ENCODE measurements at regions not wholly inside any gene's neighbourhood (a gene's known extent, or its start where the extent isn't known, plus 50 kb on each side); places are given as distances from the start of the nearest gene placed in this dataset.

DNA sequence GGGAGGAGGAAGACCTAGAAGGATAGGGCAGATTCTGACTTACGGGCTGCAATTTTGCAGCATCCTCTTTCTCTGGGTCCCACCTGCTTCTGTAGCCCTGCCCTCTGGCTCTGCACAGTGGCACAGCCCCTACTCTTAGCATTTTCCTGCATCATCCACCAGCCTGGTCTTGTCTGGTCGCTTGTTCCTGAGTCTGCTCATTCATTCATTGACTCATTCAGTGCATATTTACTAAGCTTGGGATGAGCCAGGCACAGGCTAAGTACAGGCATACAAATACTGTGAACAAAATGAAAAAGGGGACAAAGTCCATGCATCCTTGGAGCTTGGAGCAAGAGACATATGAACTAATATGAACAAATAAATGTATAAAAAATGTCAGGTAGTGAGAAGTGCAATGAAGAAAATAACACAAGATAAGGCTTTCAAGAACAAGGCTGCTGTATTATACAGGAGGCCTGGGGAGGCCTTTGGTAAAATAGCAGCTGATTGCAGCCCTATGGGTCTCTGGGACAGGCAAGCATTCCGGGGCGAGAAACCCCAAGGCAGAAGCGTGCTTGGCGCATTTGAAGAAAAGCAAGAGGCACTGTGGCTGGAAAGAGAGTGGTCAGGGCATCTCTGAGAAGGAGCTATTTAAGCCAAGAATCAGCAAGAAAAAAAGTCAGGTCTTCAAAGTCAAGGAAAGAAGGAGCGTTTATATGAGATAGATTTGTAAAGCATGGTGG is 108.0 kb upstream of the ALX4 start:
- BruUV-seq (replicated peaks): no TSS peak

GRCh38 chr11:44418456-44418830 is 108.5 kb upstream of the ALX4 start:
- no peak overlapping the region for H3K27ac Mint-ChIP-seq (ENCODE audit: unreplicated experiment)

More for the DNA sequence above, 108.0 kb upstream of the ALX4 start:
- CTCF ChIA-PET: no interaction called here
- intact Hi-C loops (cut with micrococcal nuclease; ENCODE audit: unreplicated experiment): no loop called here
- Mint-ChIP-seq H3K9me3 (ENCODE audit: low read depth, unreplicated experiment) (no peaks in the 10 kb centered on the region), H3K36me3 (ENCODE audit: insufficient read depth, unreplicated experiment) (no peaks in the 10 kb centered on the region), H3K27me3 (ENCODE audit: unreplicated experiment) (peaks cover 80% of the 10 kb centered on the region), H3K4me3 (ENCODE audit: low read depth, unreplicated experiment) (no peak overlapping the region), H3K27ac (ENCODE audit: unreplicated experiment) (no peak overlapping the region), H3K4me1 (ENCODE audit: low read depth, unreplicated experiment) (no peaks in the 10 kb centered on the region)
- no peak for DNase-seq
- TF ChIP-seq CTCF (IDR thresholded peaks at IDR 0.05; ENCODE audit: unreplicated experiment): no peak

GRCh38 chr11:44421090-44421675 is 111.2 kb upstream of the ALX4 start:
- Mint-ChIP-seq H3K9me3 (ENCODE audit: low read depth, unreplicated experiment) (no peaks in the 10 kb centered on the region), H3K27me3 (ENCODE audit: unreplicated experiment) (peaks cover 93% of the 10 kb centered on the region), H3K4me1 (ENCODE audit: low read depth, unreplicated experiment) (no peaks in the 10 kb centered on the region), H3K36me3 (ENCODE audit: insufficient read depth, unreplicated experiment) (no peaks in the 10 kb centered on the region), H3K27ac (ENCODE audit: unreplicated experiment) (no peak overlapping the region), H3K4me3 (ENCODE audit: low read depth, unreplicated experiment) (no peak overlapping the region)
- DNase-seq: no peak
- no peak for TF ChIP-seq CTCF (IDR thresholded peaks at IDR 0.05; ENCODE audit: unreplicated experiment)
- BruUV-seq (replicated peaks): no TSS peak
- intact Hi-C loops (cut with micrococcal nuclease; ENCODE audit: unreplicated experiment): no loop called here
- CTCF ChIA-PET: interaction anchor here (0.5 kb wide), 1 partner anchor 880 kb away, joined by 4 read pairs; no protein-coding TSS in a partner anchor

More at GRCh38 chr11:44418456-44418830, 108.5 kb upstream of the ALX4 start:
- TF ChIP-seq CTCF (IDR thresholded peaks at IDR 0.05; ENCODE audit: unreplicated experiment): no peak
- no peak for DNase-seq
- Mint-ChIP-seq H3K36me3 (ENCODE audit: insufficient read depth, unreplicated experiment) (no peaks in the 10 kb centered on the region), H3K9me3 (ENCODE audit: low read depth, unreplicated experiment) (no peaks in the 10 kb centered on the region), H3K27me3 (ENCODE audit: unreplicated experiment) (peaks cover 85% of the 10 kb centered on the region), H3K4me3 (ENCODE audit: low read depth, unreplicated experiment) (no peak overlapping the region), H3K4me1 (ENCODE audit: low read depth, unreplicated experiment) (no peaks in the 10 kb centered on the region)
- intact Hi-C loops (cut with micrococcal nuclease; ENCODE audit: unreplicated experiment): no loop called here
- CTCF ChIA-PET: no interaction called here
- BruUV-seq (replicated peaks): no TSS peak

GRCh38 chr11:44423289-44423688 is 113.3 kb upstream of the ALX4 start:
- CTCF ChIA-PET: no interaction called here
- Mint-ChIP-seq H3K27ac (ENCODE audit: unreplicated experiment) (no peak overlapping the region), H3K9me3 (ENCODE audit: low read depth, unreplicated experiment) (no peaks in the 10 kb centered on the region), H3K4me3 (ENCODE audit: low read depth, unreplicated experiment) (no peak overlapping the region), H3K27me3 (ENCODE audit: unreplicated experiment) (peaks cover 93% of the 10 kb centered on the region), H3K4me1 (ENCODE audit: low read depth, unreplicated experiment) (no peaks in the 10 kb centered on the region), H3K36me3 (ENCODE audit: insufficient read depth, unreplicated experiment) (no peaks in the 10 kb centered on the region)
- BruUV-seq (replicated peaks): no TSS peak
- TF ChIP-seq CTCF (IDR thresholded peaks at IDR 0.05; ENCODE audit: unreplicated experiment): no peak
- no peak for DNase-seq
- intact Hi-C loops (cut with micrococcal nuclease; ENCODE audit: unreplicated experiment): no loop called here
